ENCODE measurements at regions not wholly inside any gene's neighbourhood (a gene's known extent, or its start where the extent isn't known, plus 50 kb on each side); places are given as distances from the start of the nearest gene placed in this dataset.
"Not testable (repeated sequence)": the region's sequence is repeated elsewhere in the genome, so short reads cannot be mapped to it uniquely, and the experiment has no call there.

DNA sequence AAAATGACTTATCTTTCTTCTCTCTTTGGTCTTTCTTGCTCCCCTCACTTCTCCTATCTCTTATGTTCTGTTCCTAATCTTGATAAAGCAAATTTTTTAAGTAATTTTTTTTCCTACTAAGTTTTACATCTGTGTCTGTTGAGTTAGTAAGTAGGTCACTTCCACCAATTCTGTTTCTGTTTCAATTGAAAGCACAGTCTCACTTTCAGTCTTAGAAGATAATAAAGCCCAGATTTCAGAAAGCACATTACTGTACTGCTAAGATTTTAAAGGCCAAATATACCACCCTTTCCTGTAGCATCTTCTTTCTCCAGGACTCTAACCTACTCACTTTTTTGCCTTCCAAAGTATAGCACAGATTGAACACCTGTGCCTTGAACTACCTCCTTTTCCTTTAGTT lies 866.1 kb upstream of the ADGRB3 start:
- ChIA-PET CTCF (no interaction called here), POLR2A (no interaction called here)
- no peak for DNase-seq (ENCODE audit: extremely low spot score)
- no peak for TF ChIP-seq L3MBTL2 (conservative IDR thresholded peaks at IDR 0.05)
- TF ChIP-seq ARNT (IDR thresholded peaks at IDR 0.05) = no peak
- TF ChIP-seq SP1 (IDR thresholded peaks at IDR 0.05) = no peak
- TF ChIP-seq ZNF384 (IDR thresholded peaks at IDR 0.05) = no peak
- TF ChIP-seq, protein P1, sequence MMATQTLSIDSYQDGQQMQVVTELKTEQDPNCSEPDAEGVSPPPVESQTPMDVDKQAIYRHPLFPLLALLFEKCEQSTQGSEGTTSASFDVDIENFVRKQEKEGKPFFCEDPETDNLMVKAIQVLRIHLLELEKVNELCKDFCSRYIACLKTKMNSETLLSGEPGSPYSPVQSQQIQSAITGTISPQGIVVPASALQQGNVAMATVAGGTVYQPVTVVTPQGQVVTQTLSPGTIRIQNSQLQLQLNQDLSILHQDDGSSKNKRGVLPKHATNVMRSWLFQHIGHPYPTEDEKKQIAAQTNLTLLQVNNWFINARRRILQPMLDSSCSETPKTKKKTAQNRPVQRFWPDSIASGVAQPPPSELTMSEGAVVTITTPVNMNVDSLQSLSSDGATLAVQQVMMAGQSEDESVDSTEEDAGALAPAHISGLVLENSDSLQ (IDR thresholded peaks at IDR 0.05) = no peak
- TF ChIP-seq FOXM1 (IDR thresholded peaks at IDR 0.05; ENCODE audit: borderline replicate concordance) = no peak
- TF ChIP-seq CTBP1 (IDR thresholded peaks at IDR 0.05; ENCODE audit: borderline replicate concordance) = no peak
- no peak for TF ChIP-seq TARDBP (IDR thresholded peaks at IDR 0.05)
- no peak for TF ChIP-seq HDGF (IDR thresholded peaks at IDR 0.05; ENCODE audit: borderline replicate concordance)
- no peak for TF ChIP-seq SUZ12 (IDR thresholded peaks at IDR 0.05)
- TF ChIP-seq BHLHE40 (IDR thresholded peaks at IDR 0.05; ENCODE audit: borderline replicate concordance) = no peak
- no peak for TF ChIP-seq ELF4 (IDR thresholded peaks at IDR 0.05)
- no peak for TF ChIP-seq FOXK2 (IDR thresholded peaks at IDR 0.05)
- no peak for TF ChIP-seq LEF1 (IDR thresholded peaks at IDR 0.05; ENCODE audit: borderline replicate concordance)

DNA sequence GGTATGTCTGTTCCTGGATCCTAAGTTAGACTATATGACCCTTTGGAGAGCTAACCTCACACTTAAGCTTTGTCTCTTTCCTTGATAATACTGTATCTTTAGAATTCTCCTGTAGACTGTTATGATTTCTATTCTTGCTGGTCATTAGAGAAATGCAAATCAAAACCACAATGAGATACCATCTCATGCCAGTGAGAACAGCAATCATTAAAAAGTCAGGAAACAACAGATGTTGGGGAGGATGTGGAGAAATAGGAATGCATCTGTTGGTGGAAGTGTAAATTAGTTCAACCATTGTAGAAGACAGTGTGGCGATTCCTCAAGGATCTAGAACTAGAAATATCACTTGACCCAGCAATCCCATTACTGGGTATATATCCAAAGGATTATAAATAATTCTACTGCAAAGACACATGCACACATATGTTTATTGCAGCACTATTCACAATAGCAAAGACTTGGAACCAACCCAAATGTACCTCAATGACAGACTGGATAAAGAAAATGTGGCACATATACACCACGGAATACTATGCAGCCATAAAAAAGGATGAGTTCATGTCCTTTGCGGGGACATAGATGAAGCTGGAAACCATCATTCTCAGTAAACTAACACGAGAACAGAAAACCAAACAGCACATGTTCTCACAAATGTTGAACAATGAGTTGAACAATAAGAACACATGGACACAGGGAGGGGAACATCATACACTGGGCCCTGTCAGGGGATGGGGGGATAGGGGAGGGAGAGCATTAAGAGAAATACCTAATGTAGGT lies 867.8 kb upstream of the ADGRB3 start:
- POLR2A ChIA-PET; DNase-seq (ENCODE audit: extremely low spot score): not testable (repeated sequence)
- CTCF ChIA-PET = interaction anchor here (0.7 kb wide), 1 partner anchor 682 kb away, joined by 3 read pairs; no protein-coding TSS in a partner anchor

DNA sequence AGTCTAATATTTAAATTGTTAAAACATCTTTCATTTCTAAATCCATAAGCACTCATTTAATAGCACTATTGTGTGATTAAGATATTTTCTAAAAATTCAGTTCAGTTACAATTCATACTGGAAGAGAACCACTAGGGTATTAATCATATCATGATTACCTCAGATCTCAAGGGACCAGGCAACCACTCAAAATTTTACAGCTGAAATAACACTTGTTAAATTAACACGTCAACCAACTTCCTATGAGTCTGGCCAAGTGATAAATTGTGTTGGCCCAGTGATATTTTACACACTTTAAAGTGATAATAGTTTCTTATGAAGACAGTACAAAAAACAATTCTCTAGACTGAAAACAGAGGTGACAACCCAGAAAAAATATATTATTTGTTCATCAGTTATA lies 869.0 kb upstream of the ADGRB3 start:
- CTCF ChIA-PET = no interaction called here
- POLR2A ChIA-PET = no interaction called here
- TF ChIP-seq, protein P1 (IDR thresholded peaks at IDR 0.05) = no peak
- TF ChIP-seq L3MBTL2 (conservative IDR thresholded peaks at IDR 0.05) (no peak), ZNF384 (IDR thresholded peaks at IDR 0.05) (no peak), TARDBP (IDR thresholded peaks at IDR 0.05) (no peak)
- DNase-seq (ENCODE audit: extremely low spot score) = no peak

DNA sequence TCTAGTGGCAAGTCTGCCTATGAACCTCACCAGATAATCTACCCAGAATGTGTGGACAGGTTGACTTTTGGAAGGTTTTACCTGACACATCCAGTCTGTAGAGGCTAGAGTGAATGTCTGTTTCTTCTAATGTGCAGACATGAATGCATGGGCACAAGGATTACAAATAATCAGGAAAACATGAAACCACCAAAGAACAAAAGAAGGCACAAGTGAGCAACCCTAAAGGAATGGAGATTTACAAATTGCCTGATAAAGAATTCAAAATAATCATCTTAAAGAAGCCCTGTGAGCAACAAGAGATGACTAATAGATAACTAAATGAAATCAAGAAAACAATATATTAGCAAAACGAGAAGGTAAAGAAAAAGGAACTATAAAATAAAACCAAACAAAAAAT lies 876.1 kb upstream of the ADGRB3 start:
- CTCF ChIA-PET = no interaction called here
- POLR2A ChIA-PET = no interaction called here
- no peak for TF ChIP-seq NFRKB (IDR thresholded peaks at IDR 0.05)
- no peak for TF ChIP-seq CTBP1 (IDR thresholded peaks at IDR 0.05; ENCODE audit: borderline replicate concordance)
- TF ChIP-seq FOXA1 (IDR thresholded peaks at IDR 0.05) = no peak
- TF ChIP-seq ZNF384 (IDR thresholded peaks at IDR 0.05) = no peak
- TF ChIP-seq SP1 (IDR thresholded peaks at IDR 0.05) = no peak
- no peak for TF ChIP-seq L3MBTL2 (conservative IDR thresholded peaks at IDR 0.05)
- no peak for TF ChIP-seq BHLHE40 (IDR thresholded peaks at IDR 0.05; ENCODE audit: borderline replicate concordance)
- no peak for TF ChIP-seq HDGF (IDR thresholded peaks at IDR 0.05; ENCODE audit: borderline replicate concordance)
- no peak for TF ChIP-seq LEF1 (IDR thresholded peaks at IDR 0.05; ENCODE audit: borderline replicate concordance)
- TF ChIP-seq ARNT (IDR thresholded peaks at IDR 0.05) = no peak
- no peak for DNase-seq (ENCODE audit: extremely low spot score)

DNA sequence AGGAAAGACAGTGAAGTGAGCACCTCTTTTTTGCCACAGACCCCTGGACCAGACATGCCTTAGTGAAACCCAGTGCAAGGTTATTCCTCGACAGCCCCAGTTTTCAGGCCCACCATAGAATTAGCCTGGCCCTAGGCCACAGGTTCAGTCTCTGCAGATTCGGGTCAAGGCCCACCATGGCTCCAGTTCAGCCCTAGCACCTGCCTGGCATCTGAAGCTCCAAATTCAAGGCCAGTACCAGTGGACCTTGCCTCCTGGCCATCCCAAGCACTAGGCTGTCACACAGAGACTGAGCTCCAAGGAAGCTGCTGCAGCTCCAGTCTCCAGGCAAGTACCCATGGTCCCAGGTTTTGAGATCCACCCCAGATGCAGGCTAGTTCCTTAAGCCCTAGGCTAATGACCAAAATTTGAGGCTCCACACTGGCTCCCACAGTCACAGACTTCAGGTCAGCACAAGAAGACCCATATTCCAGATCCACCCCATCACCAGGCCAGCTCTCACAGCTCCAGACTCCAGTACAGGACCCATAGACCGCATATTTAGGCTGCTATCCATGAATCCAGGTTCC lies 877.5 kb upstream of the ADGRB3 start:
- no peak for DNase-seq (ENCODE audit: extremely low spot score)
- ChIA-PET CTCF (no interaction called here), POLR2A (no interaction called here)
- TF ChIP-seq, protein P1 (IDR thresholded peaks at IDR 0.05) = no peak
- TF ChIP-seq ARNT (IDR thresholded peaks at IDR 0.05) (no peak), FOXA1 (IDR thresholded peaks at IDR 0.05) (no peak), SUZ12 (IDR thresholded peaks at IDR 0.05) (no peak), FOXM1 (IDR thresholded peaks at IDR 0.05; ENCODE audit: borderline replicate concordance) (no peak), CTBP1 (IDR thresholded peaks at IDR 0.05; ENCODE audit: borderline replicate concordance) (no peak), FOXK2 (IDR thresholded peaks at IDR 0.05) (no peak), ZNF384 (IDR thresholded peaks at IDR 0.05) (no peak), ELF4 (IDR thresholded peaks at IDR 0.05) (no peak), L3MBTL2 (conservative IDR thresholded peaks at IDR 0.05) (no peak), SP1 (IDR thresholded peaks at IDR 0.05) (no peak), BHLHE40 (IDR thresholded peaks at IDR 0.05; ENCODE audit: borderline replicate concordance) (no peak), HDGF (IDR thresholded peaks at IDR 0.05; ENCODE audit: borderline replicate concordance) (no peak), NFRKB (IDR thresholded peaks at IDR 0.05) (no peak), LEF1 (IDR thresholded peaks at IDR 0.05; ENCODE audit: borderline replicate concordance) (no peak), TARDBP (IDR thresholded peaks at IDR 0.05) (no peak)

DNA sequence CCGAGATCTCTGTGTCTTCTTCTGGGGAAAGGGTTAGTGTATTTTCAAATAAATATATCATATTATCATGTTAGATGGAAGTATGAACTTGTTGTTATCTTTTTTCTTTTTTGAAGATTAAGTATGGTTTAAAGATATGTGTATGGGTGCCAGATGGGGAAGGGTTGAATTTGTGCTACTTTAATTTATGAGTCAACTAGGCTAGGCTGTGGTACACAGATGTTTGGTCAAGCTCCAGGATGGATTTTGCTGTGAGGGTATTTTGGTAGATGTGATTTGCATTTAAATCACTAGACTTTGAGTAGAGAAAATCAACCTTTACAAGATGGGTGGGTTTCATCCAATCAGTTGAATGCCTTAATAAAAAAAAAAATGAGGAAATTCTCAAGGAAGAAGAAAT lies 886.6 kb upstream of the ADGRB3 start:
- TF ChIP-seq SUZ12 (IDR thresholded peaks at IDR 0.05) (no peak), L3MBTL2 (conservative IDR thresholded peaks at IDR 0.05) (no peak), LEF1 (IDR thresholded peaks at IDR 0.05; ENCODE audit: borderline replicate concordance) (no peak), CTBP1 (IDR thresholded peaks at IDR 0.05; ENCODE audit: borderline replicate concordance) (no peak), BHLHE40 (IDR thresholded peaks at IDR 0.05; ENCODE audit: borderline replicate concordance) (no peak), SP1 (IDR thresholded peaks at IDR 0.05) (no peak), FOXK2 (IDR thresholded peaks at IDR 0.05) (no peak), ARNT (IDR thresholded peaks at IDR 0.05) (no peak), TARDBP (IDR thresholded peaks at IDR 0.05) (no peak), FOXA1 (IDR thresholded peaks at IDR 0.05) (no peak), ZNF384 (IDR thresholded peaks at IDR 0.05) (no peak), HDGF (IDR thresholded peaks at IDR 0.05; ENCODE audit: borderline replicate concordance) (no peak), ELF4 (IDR thresholded peaks at IDR 0.05) (no peak), NFRKB (IDR thresholded peaks at IDR 0.05) (no peak), FOXM1 (IDR thresholded peaks at IDR 0.05; ENCODE audit: borderline replicate concordance) (no peak)
- TF ChIP-seq, protein P1 (IDR thresholded peaks at IDR 0.05) = no peak
- ChIA-PET POLR2A (no interaction called here), CTCF (no interaction called here)
- no peak for DNase-seq (ENCODE audit: extremely low spot score)
